ENCODE measurements at regions not wholly inside any gene's neighbourhood (a gene's known extent, or its start where the extent isn't known, plus 50 kb on each side); places are given as distances from the start of the nearest gene placed in this dataset.

GRCh38 chr1:218521414-218522169 is 176.5 kb downstream of the TGFB2 start:
- TF ChIP-seq E2F6 (IDR thresholded peaks at IDR 0.05) (no peak), ATF3 (IDR thresholded peaks at IDR 0.05; ENCODE audit: insufficient read depth, low read depth, low read length) (no peak), PHF8 (conservative IDR thresholded peaks at IDR 0.05; ENCODE audit: low read depth, low read length) (no peak), KDM1A (IDR thresholded peaks at IDR 0.05; ENCODE audit: borderline replicate concordance, low read length) (no peak), CTCF (IDR thresholded peaks at IDR 0.05; ENCODE audit: control extremely low read depth in 1 of 3, insufficient read depth in 1 of 3, low read depth in 1 of 3, low read length in 3 of 3) (peak in 2 of 3 experiments; percentile 65 to 83; a peak in 3 of 4 replicates), POLR2A (IDR thresholded peaks at IDR 0.05; ENCODE audit: control extremely low read depth in 1 of 2, low read depth in 2 of 2, low read length in 2 of 2) (no peak), SIN3A (conservative IDR thresholded peaks at IDR 0.05 in 1 of 2, IDR thresholded peaks at IDR 0.05 in 1 of 2; ENCODE audit: low read depth in 1 of 2, low read length in 2 of 2) (no peak), EP300 (IDR thresholded peaks at IDR 0.05; ENCODE audit: borderline replicate concordance in 1 of 2, low read depth in 2 of 2, low read length in 2 of 2) (no peak), HDAC2 (IDR thresholded peaks at IDR 0.05; ENCODE audit: borderline replicate concordance in 1 of 2, low read depth in 2 of 2, low read length in 2 of 2) (no peak), BACH1 (IDR thresholded peaks at IDR 0.05; ENCODE audit: low read length) (no peak), CBX5 (IDR thresholded peaks at IDR 0.05; ENCODE audit: low read depth, low read length) (no peak)
